Prostate gland (tissue), 2 donors: ENCODE measurements at regions not wholly inside any gene's neighbourhood (a gene's known extent, or its start where the extent isn't known, plus 50 kb on each side); places are given as distances from the start of the nearest gene placed in this dataset.

Experiments
- POLR2A ChIP-seq: fragments of 450-650 bp; IDR thresholded peaks from one replicate; pipeline ENCODE4 v1.6.1; 2016; ENCODE audit warnings: antibody characterized with exemption, mild to moderate bottlenecking
- POLR2AphosphoS5 ChIP-seq: sonication (generic); formaldehyde crosslinking; IDR thresholded peaks from one replicate; pipeline ENCODE4 v1.6.1; 2017; ENCODE audit warnings: antibody characterized with exemption
- TF ChIP-seq, protein P1 (sequence below), 4 experiments: fragments of 200-600 bp in 2 of 4; fragments of 450-650 bp in 2 of 4; sonication (generic) in 2 of 4; IDR thresholded peaks; 1 replicate in 3 of 4; 2 replicates in 1 of 4; pipeline ENCODE4 v1.5.1; 2016 to 2019; ENCODE audit warnings: antibody characterized with exemption in 4 of 4, mild to moderate bottlenecking in 2 of 4, moderate library complexity in 2 of 4

DNA sequence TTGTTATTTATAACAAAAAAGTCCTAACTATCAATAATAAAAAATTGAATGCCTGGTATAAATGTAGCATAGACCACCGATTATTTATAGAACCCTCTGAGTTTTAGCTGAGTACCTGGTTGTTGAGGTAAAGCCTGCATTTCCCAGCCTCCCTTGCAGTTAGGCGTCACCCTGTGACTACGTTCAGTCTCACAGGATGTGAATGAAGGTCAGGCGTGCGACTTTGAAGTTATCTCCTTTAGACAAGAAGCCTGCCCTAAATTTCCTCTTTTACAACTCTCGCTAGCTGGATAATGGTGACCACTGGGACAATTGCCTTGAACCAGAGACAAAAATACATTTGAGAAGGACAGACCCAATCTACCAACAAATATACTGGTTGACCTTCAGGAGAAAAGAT is 67.5 kb upstream of the TES start:
- TF ChIP-seq, protein P1, sequence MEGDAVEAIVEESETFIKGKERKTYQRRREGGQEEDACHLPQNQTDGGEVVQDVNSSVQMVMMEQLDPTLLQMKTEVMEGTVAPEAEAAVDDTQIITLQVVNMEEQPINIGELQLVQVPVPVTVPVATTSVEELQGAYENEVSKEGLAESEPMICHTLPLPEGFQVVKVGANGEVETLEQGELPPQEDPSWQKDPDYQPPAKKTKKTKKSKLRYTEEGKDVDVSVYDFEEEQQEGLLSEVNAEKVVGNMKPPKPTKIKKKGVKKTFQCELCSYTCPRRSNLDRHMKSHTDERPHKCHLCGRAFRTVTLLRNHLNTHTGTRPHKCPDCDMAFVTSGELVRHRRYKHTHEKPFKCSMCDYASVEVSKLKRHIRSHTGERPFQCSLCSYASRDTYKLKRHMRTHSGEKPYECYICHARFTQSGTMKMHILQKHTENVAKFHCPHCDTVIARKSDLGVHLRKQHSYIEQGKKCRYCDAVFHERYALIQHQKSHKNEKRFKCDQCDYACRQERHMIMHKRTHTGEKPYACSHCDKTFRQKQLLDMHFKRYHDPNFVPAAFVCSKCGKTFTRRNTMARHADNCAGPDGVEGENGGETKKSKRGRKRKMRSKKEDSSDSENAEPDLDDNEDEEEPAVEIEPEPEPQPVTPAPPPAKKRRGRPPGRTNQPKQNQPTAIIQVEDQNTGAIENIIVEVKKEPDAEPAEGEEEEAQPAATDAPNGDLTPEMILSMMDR (IDR thresholded peaks at IDR 0.05) = no peak
- TF ChIP-seq POLR2A = no peak
- TF ChIP-seq POLR2AphosphoS5 = no peak
